ENCODE measurements at regions not wholly inside any gene's neighbourhood (a gene's known extent, or its start where the extent isn't known, plus 50 kb on each side); places are given as distances from the start of the nearest gene placed in this dataset.

DNA sequence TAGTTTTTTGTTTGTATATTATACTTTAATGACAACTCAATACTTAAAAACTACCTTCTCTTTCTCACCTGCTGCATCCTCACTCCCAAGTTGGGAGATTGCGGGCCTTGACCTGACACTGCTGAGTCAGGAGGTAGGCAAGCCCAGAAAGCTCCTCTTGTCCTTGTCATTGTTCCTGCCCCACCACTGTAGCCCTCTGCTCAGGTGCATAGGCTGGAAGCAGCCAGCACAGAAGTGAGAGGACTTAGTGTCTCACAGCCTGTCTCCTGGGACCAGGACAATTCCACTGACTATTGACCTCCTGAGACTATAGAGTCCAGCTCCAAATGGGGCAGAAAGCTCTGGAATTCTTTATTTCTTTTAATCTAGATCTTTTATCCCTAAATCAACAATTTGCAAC lies 123.5 kb upstream of the NDP start:
- TF ChIP-seq, protein P1, sequence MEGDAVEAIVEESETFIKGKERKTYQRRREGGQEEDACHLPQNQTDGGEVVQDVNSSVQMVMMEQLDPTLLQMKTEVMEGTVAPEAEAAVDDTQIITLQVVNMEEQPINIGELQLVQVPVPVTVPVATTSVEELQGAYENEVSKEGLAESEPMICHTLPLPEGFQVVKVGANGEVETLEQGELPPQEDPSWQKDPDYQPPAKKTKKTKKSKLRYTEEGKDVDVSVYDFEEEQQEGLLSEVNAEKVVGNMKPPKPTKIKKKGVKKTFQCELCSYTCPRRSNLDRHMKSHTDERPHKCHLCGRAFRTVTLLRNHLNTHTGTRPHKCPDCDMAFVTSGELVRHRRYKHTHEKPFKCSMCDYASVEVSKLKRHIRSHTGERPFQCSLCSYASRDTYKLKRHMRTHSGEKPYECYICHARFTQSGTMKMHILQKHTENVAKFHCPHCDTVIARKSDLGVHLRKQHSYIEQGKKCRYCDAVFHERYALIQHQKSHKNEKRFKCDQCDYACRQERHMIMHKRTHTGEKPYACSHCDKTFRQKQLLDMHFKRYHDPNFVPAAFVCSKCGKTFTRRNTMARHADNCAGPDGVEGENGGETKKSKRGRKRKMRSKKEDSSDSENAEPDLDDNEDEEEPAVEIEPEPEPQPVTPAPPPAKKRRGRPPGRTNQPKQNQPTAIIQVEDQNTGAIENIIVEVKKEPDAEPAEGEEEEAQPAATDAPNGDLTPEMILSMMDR (IDR thresholded peaks at IDR 0.05; ENCODE audit: low read depth, low read length): no peak
- DNase-seq (ENCODE audit: low read depth, low spot score): no peak
- in situ Hi-C loops (cut with HindIII; ENCODE audit: low sequenced_read_pairs): no loop called here
- H3K4me3 ChIP-seq (ENCODE audit: low read depth, low read length): no peak overlapping the region

DNA sequence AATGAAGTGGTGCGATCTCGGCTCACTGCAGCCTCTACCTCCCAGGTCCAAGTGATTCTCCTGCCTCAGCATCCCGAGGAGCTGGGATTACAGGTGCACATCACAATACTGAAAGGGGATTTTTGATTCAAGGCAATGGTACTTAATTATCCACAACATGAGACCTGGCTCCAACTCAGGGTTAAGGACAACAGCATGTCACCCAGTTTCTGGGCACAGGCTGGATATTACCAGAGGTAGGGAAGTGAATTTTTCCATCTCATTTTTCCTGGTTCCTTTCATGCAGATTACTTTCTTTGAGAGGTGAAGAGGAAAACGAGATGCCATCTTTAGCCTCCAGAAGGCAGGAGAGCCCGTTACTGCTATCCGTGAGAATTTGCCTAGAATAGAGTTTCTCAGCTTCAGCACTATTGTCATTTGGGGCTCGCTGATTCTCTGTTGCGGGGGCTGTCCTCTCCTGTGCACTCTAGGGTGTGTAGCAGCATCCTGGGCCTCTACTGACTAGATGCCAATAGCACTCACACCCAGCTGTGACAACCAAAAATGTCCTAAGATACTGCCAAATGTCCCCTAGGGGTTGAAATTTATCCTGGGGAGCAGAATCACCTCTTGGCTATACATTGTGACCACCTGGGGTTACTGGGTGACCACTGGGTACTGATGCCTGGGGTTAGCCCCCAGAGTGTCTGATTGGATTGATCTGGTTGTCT lies 121.8 kb upstream of the NDP start:
- H3K4me3 ChIP-seq (ENCODE audit: low read depth, low read length): no peak overlapping the region
- in situ Hi-C loops (cut with HindIII; ENCODE audit: low sequenced_read_pairs): no loop called here
- TF ChIP-seq, protein P1 (IDR thresholded peaks at IDR 0.05; ENCODE audit: low read depth, low read length): no peak
- DNase-seq (ENCODE audit: low read depth, low spot score): no peak

DNA sequence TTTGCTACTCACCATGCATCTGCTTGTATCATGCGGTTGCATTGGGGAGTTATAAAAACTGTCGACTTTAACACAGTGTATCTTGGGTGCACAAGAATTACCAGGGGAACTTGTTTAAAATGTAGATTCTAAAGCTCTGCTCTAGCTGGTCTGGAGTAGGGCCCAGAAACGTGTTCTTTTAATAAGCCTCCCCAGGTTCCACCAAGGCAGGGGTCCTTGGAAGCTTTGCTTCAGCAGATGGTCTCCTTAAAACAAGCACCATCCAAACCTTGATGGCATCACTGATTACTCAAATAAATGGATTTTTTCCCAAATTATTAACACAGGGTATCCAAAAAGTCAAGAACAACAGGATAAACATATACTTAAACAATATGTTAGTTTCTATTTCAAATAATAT lies 120.2 kb upstream of the NDP start:
- in situ Hi-C loops (cut with HindIII; ENCODE audit: low sequenced_read_pairs): no loop called here
- TF ChIP-seq, protein P1 (IDR thresholded peaks at IDR 0.05; ENCODE audit: low read depth, low read length): no peak
- H3K4me3 ChIP-seq (ENCODE audit: low read depth, low read length): no peak overlapping the region

DNA sequence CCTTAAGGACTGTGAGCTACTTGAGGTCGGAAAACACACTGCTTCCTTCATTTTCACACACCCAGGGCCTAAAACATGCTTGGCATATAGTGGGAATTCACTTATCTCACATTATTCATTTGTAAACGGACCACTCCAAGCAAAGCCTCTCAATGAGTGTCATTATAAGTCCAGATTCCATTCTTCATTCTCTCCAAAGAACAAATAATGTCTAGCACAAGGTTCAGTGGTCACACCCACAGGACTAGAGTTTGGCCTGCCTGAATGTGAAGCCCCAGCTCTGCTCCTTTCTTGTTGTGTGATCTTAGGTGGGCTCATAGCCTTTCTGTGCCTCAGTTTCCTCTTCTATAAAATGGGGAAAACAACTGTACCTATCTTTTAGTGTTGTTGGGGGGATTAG lies 119.6 kb upstream of the NDP start:
- DNase-seq (ENCODE audit: low read depth, low spot score): no peak
- TF ChIP-seq, protein P1 (IDR thresholded peaks at IDR 0.05; ENCODE audit: low read depth, low read length): no peak
- in situ Hi-C loops (cut with HindIII; ENCODE audit: low sequenced_read_pairs): no loop called here
- no peak overlapping the region for H3K4me3 ChIP-seq (ENCODE audit: low read depth, low read length)

More for the DNA sequence above, 120.2 kb upstream of the NDP start:
- DNase-seq (ENCODE audit: low read depth, low spot score): no peak

DNA sequence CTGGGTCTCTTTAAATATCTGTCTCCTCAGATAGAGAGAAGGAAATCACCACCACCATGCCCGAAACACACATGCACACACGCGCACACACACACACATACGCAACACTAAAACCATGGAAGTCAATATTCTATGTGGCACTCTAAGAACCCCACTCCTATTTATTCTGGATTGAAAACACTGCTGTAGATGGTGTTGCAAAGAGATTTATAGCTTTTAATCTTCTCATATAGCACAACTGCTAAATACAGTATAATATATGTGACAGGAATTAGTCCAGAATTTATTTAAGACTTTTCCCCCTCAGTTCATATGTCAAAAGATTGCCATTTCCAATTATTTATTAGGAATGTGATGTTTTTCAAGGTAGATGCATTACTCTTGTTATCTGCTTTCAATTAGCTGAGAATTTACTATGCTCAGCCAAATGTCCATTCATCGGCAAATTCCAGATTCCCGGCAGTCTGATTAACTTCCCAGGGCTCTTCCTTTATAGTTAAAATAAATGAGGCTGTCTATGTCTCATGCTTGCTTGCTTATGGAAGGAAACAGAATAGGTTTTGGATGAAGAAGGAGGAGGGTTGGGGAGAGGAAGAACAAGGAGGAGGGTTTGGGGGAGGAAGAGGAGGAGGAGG lies 115.4 kb upstream of the NDP start:
- DNase-seq (ENCODE audit: low read depth, low spot score): no peak
- TF ChIP-seq, protein P1 (IDR thresholded peaks at IDR 0.05; ENCODE audit: low read depth, low read length): no peak
- in situ Hi-C loops (cut with HindIII; ENCODE audit: low sequenced_read_pairs): no loop called here
- no peak overlapping the region for H3K4me3 ChIP-seq (ENCODE audit: low read depth, low read length)

DNA sequence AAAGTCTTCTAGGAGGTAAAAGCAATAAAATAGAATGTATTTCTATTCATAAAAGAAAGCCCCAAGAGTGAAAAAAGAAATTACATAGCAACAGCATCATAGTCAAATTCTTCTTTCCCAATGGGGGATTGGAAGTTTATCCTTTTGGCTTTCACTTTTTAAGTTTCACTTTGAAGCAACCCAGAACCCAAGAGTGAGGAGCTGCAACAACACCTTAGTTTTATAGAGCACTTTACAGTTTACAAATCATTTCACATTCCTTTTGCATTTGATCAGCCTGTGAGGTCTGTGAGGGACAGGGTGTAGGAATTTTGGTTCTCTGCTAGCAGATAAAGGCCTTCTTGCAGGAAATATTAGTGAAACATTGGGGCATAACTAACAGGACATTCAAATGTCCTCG lies 112.0 kb upstream of the NDP start:
- H3K4me3 ChIP-seq (ENCODE audit: low read depth, low read length): no peak overlapping the region
- in situ Hi-C loops (cut with HindIII; ENCODE audit: low sequenced_read_pairs): no loop called here
- DNase-seq (ENCODE audit: low read depth, low spot score): no peak
- TF ChIP-seq, protein P1 (IDR thresholded peaks at IDR 0.05; ENCODE audit: low read depth, low read length): no peak

Measured in astrocyte of the spinal cord (primary cell).